Activated CD4-positive, alpha-beta T cell treated with anti-CD3 and anti-CD28 coated beads for 4 hours (primary cell): ENCODE measurements at regions not wholly inside any gene's neighbourhood (a gene's known extent, or its start where the extent isn't known, plus 50 kb on each side); places are given as distances from the start of the nearest gene placed in this dataset.

Source experiments
- DNase-seq, 2 donors: peaks; one replicate each; pipeline ENCODE4 v3.0.0-alpha.2; 2020

DNA sequence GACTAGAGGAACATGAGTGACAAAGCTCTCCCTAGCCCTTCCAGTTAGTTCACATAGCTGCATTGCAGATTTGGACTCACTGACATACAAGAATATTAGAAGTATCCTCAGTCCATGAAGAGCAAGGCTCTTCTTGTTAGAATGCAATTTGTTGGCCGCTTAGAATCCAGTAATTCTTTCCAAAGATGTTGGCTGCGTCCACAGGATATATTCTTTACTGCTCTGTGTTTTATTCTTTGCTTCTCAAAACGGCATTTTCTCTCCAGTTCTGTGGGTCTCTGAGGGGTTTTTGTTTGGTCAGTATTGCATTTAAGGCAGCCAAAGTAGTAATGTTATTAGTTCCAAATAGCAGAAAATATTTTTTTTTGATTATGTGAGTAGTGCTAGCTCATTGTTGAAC, 588.6 kb downstream of the DNAJB9 start:
- no peak for DNase-seq

DNA sequence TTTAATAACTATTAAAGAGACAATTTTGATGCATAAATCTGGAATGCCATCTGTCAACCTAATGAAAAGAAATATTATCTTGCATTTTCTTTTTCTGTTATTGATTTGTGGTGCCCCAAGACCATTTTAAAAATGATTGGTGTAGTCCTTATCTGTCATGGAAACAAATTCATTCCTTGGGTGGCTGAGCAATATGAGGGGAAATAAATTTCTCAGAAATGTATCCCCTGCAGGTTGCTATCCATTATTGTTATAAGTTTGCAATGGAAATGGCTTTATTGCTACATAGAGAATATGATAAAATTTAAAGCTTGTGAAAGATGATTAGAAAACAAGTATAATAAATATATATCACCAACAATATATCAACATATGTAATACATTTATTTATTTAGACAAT, 607.0 kb downstream of the DNAJB9 start:
- DNase-seq = no peak

GRCh38 chr7:109178342-109178741, 608.7 kb downstream of the DNAJB9 start:
- DNase-seq = no peak

DNA sequence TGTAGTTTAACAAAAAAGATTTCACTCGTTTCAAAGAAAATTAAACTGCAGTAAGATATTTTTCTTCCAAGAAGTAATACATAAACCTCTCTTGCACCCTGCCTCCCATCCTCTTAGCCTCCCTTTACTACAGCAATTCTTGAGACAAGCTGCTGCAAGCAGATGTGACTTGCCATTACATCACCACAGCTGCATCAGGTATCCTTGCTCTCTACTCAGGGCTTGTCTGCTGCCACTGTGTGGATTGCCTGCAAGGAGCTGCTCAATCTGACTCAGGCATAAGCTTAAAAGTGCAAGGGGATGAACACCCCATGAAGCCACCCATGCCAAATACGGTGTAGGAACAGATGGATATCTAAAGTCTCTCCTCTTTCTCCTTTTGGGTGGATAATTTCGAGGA, 609.9 kb downstream of the DNAJB9 start:
- no peak for DNase-seq

DNA sequence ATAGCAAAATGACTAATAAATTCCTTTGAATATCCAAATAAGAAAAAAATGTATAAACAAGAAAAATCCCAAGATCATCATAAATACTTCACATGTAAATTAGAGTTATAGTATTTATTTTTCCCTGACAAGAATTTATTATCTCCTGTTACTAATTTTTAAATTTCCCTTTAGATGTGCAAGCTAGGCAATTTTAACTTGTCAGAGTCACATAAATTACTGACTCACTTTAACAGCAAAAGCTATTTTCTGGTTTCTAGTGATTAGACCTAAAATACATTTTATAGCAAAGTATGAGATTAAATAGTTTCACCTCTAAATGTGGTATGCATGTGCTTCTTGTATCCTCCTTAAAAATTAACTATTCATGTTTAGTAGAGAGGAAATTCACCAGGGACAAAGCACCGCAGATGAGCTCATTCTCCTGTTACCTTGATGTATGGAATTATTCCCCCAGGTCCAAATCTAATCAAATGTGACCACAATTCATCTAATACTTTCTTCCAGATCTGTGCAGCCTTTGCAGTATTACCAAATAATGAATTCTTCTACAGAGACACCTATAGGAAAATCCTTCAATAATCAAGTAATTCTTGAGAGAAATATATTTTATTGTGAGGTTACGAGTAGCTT, 621.2 kb downstream of the DNAJB9 start:
- no peak for DNase-seq

DNA sequence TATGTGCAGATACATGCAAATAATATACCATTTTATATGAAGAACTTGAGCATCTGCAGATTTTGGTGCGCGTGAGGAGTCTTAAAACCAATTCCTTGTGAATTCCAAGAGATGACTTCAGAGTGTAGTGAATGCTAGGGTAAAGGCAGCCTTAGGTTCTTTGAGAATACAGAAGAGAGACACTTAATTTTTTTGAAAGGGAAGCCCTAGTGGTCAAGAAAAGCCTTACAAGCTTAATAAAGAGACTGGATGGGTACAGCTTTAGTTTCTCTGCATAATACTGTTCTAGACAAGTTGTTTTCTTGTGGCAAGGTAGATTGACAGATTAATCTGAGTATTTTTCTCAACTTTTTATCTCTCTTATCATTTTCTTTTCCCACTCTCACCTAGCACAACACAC, 636.5 kb downstream of the DNAJB9 start:
- no peak for DNase-seq

DNA sequence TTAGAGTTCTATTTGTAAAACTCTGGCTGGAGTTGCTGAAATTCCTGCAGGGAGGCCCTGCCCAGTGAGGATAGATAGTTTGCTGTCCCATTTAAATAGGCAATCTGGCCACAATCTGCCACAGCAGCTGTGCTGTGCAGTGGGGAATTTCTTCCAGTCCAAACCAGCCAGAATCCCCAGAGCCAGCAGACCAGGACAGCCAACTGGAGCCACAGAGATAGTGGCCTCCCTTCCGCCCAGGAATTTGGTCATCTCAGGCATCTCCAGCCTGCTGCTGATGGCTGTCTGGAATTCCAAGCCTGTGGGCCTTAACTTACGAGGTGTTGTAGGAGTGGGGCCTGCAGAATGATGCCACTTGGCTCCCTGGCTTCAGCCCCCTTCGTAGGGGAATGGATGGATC, 643.4 kb downstream of the DNAJB9 start:
- DNase-seq = no peak

- no peak for DNase-seq
Measured at GRCh38 chr7:109215341-109215740, 645.7 kb downstream of the DNAJB9 start.

DNA sequence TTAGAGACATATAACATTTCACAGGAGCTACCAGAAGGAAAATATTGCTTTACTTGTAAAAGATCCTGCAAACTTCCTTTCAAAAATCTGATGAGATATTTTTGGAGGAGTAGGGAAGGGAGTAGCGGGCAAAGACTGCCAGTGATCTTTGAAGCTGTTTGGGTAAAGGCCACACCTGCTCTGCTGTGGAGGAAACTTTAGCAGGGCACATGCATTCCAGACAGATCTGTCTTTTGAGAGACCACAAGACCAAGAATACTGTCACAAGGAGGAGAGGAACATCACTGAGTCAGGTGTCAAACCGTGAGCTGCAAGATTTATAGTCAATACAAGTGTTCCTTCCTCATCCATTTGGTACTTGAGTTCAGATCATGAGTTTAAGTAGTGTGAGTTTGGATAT, 654.4 kb downstream of the DNAJB9 start:
- DNase-seq = no peak

- no peak for DNase-seq
Measured at GRCh38 chr7:109226699-109227098, 657.0 kb downstream of the DNAJB9 start.

- DNase-seq = no peak
Measured at GRCh38 chr7:109235316-109235715, 665.6 kb downstream of the DNAJB9 start.

- no peak for DNase-seq
Measured at GRCh38 chr7:109246330-109247077, 676.8 kb downstream of the DNAJB9 start.

DNA sequence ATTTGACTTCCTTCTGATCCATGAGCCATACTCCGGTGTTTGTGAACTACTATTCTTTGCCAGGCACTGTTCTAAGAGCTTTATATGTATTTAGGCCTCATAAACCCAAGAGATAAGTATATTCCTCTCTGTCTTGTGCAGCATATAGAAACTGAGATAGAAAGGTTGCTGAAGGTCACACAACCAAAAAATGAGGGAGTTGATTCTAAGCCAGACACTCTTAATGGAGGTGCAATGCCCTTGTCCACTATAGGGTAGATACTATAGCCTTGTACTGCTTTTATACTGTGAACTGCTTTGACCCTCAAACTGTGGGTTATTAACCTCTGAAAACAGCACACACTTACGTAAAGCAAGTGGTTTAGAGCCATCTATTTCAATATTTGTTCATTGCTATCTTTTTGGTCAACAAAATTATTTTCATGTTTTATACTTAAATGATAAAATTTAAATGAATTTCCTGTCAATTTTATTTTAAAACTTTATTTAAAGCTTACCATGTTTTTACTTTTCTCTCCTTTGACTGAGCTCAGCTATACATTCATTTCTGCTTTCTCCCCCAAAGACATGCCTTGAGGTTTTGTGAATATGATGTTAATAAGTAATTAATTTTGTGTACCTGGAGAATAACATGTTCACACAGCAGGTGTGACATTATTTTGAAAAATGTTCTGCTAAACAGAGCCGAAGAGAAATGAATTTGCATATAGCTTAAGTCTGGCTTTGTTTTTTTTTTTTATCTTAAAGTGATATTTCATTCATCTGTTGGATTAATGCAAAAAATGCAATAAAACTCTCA, 687.3 kb downstream of the DNAJB9 start:
- DNase-seq = no peak

DNA sequence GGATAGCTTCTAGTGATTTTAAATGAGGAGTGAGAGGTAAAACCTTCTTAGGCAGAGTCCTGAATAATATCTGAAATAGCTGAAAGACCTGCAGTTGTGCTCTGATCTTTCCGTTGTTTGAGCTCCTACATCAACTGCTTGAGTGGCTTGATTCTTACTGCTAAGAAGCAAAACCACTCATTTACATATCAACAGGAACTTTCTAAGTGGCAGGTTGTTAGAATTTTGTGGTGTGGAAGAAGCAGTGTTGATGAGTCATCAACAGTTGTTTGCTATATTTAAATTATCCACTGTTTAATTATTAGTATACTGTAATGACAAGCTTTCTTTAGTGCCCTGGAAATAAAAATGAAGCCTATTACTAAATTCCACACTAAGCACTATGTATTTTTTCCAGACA, 689.5 kb downstream of the DNAJB9 start:
- no peak for DNase-seq

GRCh38 chr7:109261781-109262180, 692.1 kb downstream of the DNAJB9 start:
- no peak for DNase-seq

GRCh38 chr7:109266610-109267009, 696.9 kb downstream of the DNAJB9 start:
- DNase-seq = no peak

GRCh38 chr7:109276348-109276747, 706.7 kb downstream of the DNAJB9 start:
- no peak for DNase-seq

GRCh38 chr7:109282726-109283125, 713.1 kb downstream of the DNAJB9 start:
- DNase-seq = no peak

- no peak for DNase-seq
Measured at GRCh38 chr7:109284943-109285342, 715.3 kb downstream of the DNAJB9 start.

- DNase-seq = no peak
Measured at GRCh38 chr7:109295158-109295557, 725.5 kb downstream of the DNAJB9 start.

DNA sequence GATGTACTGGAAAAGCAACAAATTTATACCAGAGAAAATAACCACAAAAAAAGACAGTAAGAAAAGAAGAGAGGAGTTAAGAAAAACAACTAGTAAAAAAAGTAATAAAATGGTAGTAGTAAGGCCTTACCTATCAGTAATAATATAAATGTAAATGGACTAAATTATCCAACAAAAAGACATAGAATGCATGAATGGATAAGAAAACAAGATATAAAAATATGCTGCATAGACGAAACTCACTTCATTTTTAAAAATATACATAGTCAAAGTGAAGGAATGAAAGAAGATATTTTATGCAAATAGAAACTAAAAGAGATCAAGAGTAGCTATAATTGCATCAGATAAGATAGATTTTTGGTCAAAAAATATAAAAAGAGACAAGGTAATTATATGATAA, 739.1 kb downstream of the DNAJB9 start:
- DNase-seq = no peak

- DNase-seq = no peak
Measured at GRCh38 chr7:109309790-109310189, 740.1 kb downstream of the DNAJB9 start.

GRCh38 chr7:109318136-109318535, 748.5 kb downstream of the DNAJB9 start:
- no peak for DNase-seq

DNA sequence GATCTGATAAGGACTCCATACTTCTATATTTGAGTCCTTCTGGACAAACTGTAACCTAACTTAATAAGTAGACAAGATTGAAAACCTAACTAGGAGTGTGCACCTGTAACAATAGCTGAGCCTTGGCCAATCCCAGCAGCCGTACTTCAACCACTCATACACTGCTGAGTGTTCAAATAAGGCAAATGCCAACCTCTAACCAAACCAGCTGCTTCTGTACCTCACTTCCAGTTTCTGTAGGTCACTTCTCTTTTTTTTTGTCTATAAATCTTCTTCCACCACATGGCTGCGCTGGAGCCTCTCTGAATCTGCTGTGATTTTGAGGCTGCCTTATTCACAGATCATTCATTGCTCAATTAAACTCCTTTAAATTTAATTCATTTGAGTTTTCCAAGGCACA, 753.2 kb downstream of the DNAJB9 start:
- no peak for DNase-seq
